NCI-H345 (cell line): ENCODE measurements at regions not wholly inside any gene's neighbourhood (a gene's known extent, or its start where the extent isn't known, plus 50 kb on each side); places are given as distances from the start of the nearest gene placed in this dataset.

Experiments used
- DNase-seq: peaks from one replicate; lab custom pipeline; 2025; lab: John Stamatoyannopoulos, UW

- DNase-seq, result peak; percentile 42
Observed at GRCh38 chr12:130017591-130018449, 114.0 kb upstream of the TMEM132D start.

GRCh38 chr12:130018614-130019013 is 114.8 kb upstream of the TMEM132D start:
- no peak for DNase-seq

GRCh38 chr12:130026608-130027176 is 122.9 kb upstream of the TMEM132D start:
- peak; percentile 41 for DNase-seq

GRCh38 chr12:130027798-130028197 is 124.0 kb upstream of the TMEM132D start:
- DNase-seq, result no peak

GRCh38 chr12:130029151-130029550 is 125.3 kb upstream of the TMEM132D start:
- no peak for DNase-seq

- no peak for DNase-seq
Observed at GRCh38 chr12:130031041-130031440, 127.2 kb upstream of the TMEM132D start.

- peak; percentile 68 for DNase-seq
Observed at GRCh38 chr12:130031571-130032189, 127.9 kb upstream of the TMEM132D start.

- peak; percentile 63 for DNase-seq
Observed at GRCh38 chr12:130041983-130042812, 120.1 kb upstream of the FZD10 start.

- peak; percentile 38 for DNase-seq
Observed at GRCh38 chr12:130043685-130044406, 118.4 kb upstream of the FZD10 start.

- DNase-seq, result peak; percentile 59
Observed at GRCh38 chr12:130044991-130045621, 117.2 kb upstream of the FZD10 start.

- no peak for DNase-seq
Observed at GRCh38 chr12:130049666-130050065, 112.6 kb upstream of the FZD10 start.

- no peak for DNase-seq
Observed at GRCh38 chr12:130051900-130052299, 110.4 kb upstream of the FZD10 start.

- peak; percentile 74 for DNase-seq
Observed at GRCh38 chr12:130053651-130054069, 108.6 kb upstream of the FZD10 start.

GRCh38 chr12:130054803-130055202 is 107.5 kb upstream of the FZD10 start:
- DNase-seq, result no peak

- DNase-seq, result no peak
Observed at GRCh38 chr12:130058926-130059472, 103.3 kb upstream of the FZD10 start.

- no peak for DNase-seq
Observed at GRCh38 chr12:130063866-130064265, 98.4 kb upstream of the FZD10 start.

GRCh38 chr12:130064999-130065398 is 97.3 kb upstream of the FZD10 start:
- no peak for DNase-seq

GRCh38 chr12:130066742-130067141 is 95.5 kb upstream of the FZD10 start:
- DNase-seq, result no peak

- no peak for DNase-seq
Observed at GRCh38 chr12:130068741-130069140, 93.5 kb upstream of the FZD10 start.

- DNase-seq, result no peak
Observed at GRCh38 chr12:130070126-130070611, 92.1 kb upstream of the FZD10 start.

GRCh38 chr12:130073721-130074120 is 88.5 kb upstream of the FZD10 start:
- DNase-seq, result no peak
